GM21825 (cell line): ENCODE measurements at regions not wholly inside any gene's neighbourhood (a gene's known extent, or its start where the extent isn't known, plus 50 kb on each side); places are given as distances from the start of the nearest gene placed in this dataset.
"Not testable (repeated sequence)": the region's sequence is repeated elsewhere in the genome, so short reads cannot be mapped to it uniquely, and the experiment has no call there.

Source experiments
- ATAC-seq: cut with Tn5 transposase; IDR thresholded peaks from one replicate; pipeline ENCODE4 v1.9.1; 2021; ENCODE audit warnings: mild to moderate bottlenecking, moderate library complexity; ENCODE audit not compliant: unreplicated experiment

GRCh38 chr4:156419080-156419685 lies 465.5 kb upstream of the CTSO start:
- ATAC-seq = no peak

GRCh38 chr4:156414406-156414805 lies 460.7 kb upstream of the CTSO start:
- ATAC-seq = no peak

DNA sequence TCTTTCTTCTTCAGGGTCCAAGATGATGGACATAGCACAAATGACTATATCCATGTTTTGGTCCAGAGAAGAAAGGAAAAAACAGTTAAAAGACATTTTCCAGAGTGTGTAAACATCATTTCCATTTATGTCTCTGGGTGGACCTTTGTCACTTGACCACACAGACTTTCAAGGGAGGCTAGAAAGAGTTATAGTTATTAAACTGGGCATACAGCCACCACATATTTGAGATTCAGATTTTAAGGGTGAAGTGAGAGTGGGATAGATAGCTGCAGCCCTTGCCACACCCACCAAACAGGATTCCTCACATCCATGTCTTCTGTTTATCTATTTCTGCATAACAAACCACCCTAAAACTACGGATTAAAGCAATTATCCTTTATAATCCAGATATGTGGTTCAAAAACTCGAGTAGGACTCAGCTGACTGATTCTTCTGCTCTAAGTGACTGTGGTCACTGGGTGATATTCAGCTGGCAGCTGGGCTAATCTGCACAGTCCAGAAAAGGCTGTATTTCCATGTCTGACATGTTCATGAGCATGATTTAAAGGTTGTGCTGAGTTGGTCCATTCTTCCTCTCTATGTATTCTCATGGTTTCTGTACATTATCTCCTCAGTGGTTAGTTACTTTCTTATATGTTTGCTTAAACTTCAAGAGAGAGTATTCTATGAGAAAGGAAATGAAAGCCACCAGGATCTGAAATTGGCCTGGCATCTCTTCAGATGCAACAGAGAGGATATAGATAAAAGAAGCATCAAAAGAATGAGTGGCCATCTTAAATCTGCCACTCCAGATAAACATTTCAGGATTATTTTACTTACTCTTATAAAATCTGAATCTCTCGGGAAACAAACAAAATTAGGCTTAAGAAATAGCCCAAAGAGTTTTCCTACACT lies 459.8 kb upstream of the CTSO start:
- no peak for ATAC-seq

GRCh38 chr4:156411531-156411930 lies 457.9 kb upstream of the CTSO start:
- ATAC-seq = no peak

DNA sequence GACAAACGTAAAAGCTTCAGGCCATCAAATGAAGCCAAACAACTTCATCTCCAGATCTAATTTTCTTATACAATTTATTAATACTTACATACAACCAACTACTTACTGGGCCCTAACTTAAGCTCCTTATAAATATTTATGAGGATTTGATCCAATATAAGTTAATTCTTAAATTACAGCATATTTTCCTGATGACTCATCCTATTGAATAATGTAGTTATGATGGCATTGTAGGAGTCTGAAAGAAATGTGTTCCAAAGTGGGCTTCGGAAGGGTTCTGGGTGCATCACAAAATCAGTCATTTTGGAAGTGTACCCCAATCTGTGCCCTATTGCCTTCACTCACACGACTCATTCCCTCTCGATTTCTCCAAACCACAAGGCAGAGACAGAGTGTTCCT lies 455.1 kb upstream of the CTSO start:
- no peak for ATAC-seq

DNA sequence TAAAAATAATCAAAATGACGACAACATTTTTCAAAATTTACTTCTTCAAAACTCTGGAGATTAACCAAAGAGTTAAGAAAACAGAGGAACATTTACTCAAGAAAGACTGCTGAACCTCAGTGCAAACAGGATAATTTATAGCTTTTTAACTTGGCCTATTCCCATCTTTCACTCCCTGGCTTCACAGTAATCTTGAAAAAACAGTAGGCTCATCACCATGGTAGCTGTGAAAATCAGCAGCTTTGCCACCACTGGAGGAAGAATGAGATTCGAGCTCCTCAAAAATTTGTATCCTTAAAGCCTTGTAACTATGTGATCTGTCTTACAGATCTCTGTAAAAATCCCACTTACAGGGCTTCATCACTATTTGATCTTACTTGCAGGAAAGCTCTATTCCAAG lies 447.7 kb upstream of the CTSO start:
- no peak for ATAC-seq

DNA sequence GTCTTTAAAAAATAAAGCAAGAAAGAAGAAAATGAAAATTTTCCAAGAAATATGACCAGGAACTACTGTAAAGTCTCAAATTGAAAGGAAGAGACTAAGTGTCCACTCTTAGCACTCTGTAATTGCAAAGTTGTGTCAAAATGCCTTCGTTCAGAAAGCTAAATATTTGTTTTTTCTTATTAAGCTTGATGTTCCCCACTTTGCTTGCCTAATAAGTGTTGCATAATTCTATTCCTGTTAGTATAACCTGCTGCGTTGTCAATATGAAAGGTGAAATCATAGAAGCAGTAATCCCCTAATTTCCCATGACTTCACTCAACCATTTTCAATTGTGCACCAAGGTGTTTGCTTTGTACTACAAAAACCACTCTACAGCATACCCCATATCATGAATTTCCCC lies 442.9 kb upstream of the CTSO start:
- no peak for ATAC-seq

DNA sequence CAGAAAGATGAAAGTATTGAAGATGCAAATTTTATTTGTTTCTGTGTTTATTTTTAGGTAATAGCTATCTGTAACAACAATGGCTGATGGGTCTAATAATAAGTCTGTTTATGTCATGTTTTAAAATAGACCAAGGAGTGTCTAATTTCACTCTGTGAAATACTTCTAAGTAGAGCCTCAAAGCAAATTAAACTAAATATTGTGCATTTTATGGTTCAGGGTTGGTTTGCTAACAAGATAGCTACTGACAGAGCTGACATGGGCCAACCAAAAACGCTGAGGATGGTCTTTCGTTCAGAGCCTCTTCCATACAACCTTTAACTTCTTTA lies 437.6 kb upstream of the CTSO start:
- ATAC-seq = no peak

GRCh38 chr4:156390599-156391324 lies 437.1 kb upstream of the CTSO start:
- no peak for ATAC-seq

DNA sequence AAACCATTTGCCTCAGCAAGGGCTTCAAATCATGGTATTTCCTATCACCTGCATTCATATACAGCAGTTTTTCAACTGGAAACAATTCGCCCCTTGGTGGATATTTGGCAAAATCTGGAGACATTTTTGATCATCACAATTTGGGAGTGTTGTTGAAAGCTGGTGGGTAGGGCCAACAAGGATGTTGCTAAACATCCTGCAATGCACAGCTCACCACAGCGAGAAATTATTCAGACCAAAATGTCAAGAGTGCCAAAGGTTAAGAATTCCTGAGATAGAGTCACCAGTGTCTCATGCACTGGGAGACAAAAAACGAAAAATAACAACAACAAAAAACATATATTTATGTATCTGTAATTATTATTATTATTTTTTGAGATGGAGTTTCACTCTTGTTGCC lies 435.2 kb upstream of the CTSO start:
- ATAC-seq = no peak

- ATAC-seq = no peak
Observed at GRCh38 chr4:156378033-156378665, 424.5 kb upstream of the CTSO start.

- no peak for ATAC-seq
Observed at GRCh38 chr4:156377036-156377710, 423.5 kb upstream of the CTSO start.

DNA sequence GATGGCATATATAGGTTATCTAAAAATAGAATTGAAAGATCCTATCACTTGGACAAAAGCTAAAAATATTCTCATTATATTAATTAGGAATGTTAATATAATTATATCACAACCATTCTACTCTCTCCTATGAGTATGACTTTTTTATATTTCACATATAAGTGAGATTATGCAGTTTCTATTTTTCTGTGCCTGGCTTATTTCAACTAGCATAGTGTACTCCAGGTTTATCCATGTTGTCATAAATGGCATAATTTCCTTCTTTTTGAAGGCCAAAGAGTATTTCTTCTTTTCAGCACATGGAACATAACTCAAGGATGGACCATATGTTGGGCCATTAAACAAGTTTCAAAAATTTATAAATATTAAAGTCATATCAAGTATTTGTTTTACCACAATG lies 421.2 kb upstream of the CTSO start:
- no peak for ATAC-seq

DNA sequence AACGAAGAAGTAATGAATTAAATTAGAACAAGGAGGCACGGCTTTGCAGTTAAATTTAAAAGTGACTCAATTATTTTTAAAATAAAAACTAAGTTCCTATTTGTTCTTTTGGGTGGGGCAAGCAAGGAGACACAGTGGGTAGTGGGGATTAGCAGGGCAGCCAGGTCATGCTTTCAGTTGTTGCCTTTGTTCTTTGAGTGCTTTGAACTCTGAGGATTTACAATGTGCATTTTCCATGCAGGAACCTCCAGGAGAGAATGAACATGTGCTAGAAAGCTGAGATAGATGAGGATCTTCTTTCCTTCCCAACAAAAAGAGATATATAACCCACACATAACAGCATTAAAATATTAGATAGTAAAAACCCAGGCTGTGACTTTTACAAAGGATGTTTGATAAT lies 420.4 kb upstream of the CTSO start:
- no peak for ATAC-seq

GRCh38 chr4:156367502-156367901 lies 413.8 kb upstream of the CTSO start:
- ATAC-seq = not testable (repeated sequence)

- no peak for ATAC-seq
Observed at GRCh38 chr4:156362581-156362980, 408.9 kb upstream of the CTSO start.

DNA sequence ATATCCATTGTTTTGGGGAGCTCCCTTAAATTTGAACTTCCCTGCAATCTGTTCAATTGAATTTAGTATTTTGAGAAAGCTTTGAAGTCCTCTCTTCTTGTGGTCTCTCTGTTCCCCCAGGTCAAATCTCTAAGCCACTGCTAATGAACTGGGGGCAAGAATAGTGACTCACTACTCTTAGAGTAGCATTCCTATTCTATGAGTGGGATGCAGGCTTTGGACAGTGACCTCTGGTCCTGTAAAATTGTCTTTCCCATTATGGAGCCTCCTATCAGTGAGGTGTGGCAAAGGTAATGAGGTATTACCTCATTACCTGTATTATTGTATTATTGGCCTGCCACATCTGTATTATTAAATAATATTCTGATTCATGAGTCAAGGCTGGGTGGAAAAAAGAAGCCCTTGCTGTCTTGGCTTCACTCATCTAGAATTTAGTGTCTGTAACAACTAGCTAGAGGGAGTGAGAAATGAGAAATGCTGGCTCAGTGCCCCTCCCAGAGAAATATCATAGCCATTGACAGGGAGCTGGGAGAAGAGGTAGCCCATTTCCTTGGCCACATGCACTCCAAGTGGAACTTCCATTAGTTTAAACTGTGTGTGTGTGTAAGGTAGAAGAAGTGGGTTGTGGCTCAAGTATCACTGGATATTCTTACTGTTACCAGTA lies 393.9 kb upstream of the CTSO start:
- no peak for ATAC-seq

DNA sequence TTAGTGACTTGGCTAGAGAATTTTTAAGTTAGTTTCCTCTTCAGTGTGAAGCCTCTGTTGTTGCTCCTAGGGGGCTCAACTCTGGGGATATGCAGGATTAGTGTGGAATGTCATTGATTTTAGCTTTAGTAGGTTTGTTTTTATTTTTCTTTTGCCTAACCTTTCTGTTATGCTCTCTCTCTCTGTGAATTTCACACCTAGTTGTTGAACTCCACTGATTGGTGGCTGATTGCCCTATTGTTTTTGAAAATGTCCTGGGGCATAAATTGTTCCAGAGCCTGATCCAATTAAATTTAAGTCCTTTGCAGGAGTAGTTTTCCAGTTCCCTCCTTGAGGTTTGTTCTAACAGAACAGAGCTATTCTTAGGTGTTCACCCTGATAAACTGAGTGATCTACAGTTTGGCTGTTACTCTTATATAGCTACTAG lies 393.3 kb upstream of the CTSO start:
- ATAC-seq = no peak

DNA sequence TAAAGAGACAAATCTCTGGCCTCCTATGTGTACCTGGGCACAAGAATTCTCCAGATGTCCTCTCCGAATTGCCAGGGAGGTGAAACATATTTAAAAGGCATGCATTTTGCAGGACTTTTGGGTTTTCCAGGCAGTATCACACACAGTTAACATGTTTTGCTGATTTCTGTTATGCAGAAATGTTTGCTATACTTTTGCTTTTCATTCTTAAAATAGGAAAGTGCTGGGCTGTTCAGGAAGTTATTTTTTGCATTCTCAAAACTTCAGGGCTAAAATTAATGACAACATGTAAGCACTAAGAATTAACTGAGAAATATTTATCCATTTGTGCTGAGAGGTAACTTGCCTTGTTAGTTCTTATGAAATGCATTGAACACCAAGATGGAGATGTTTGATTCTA lies 390.7 kb upstream of the CTSO start:
- no peak for ATAC-seq

GRCh38 chr4:156336511-156336910 lies 382.8 kb upstream of the CTSO start:
- ATAC-seq = no peak
